ENCODE measurements at regions not wholly inside any gene's neighbourhood (a gene's known extent, or its start where the extent isn't known, plus 50 kb on each side); places are given as distances from the start of the nearest gene placed in this dataset.

DNA sequence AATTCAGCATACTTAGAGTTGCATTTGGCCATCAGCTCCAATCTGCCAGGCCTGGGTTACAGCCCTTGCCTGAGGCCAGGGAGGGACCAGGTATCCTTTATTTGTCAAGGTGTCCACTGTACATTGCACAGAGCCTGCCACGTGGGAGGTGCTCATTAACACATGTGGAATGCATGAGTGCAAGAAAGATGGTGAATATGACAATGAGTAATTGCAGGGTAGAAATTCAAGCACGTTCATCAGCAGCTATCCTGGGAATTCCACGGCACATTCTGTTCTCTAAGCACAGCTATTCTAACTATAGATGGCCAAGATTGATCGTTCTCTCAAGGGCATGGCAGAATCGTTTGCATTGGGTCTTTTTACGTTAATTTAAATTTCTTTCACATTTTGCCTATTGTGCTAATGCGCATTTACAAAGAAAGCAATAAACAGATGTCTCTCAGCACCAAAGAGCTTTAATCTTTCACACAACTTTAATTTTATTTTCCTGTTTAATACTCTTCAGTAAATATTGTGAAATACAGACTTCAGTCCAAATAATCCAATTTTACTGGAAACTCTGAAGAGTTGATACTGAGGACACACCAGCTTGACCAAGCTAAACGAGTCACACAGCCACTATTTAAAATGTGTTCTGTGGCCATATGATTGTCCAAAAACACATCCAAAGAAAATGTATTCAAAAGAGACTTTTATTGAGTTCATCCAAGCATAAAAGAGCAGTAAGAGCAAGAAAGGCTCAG lies 1025.7 kb upstream of the TMEM132C start:
- DNase-seq (no peak), FAIRE-seq (no peak)
- H3K4me3 ChIP-seq (ENCODE audit: low read length in 3 of 3): no peak overlapping the region
- intact Hi-C loops (cut with DNase I): no loop called here
- no peaks in the 10 kb centered on the region for H3K4me1 ChIP-seq (ENCODE audit: control insufficient read depth in 2 of 3, insufficient read depth in 2 of 3, low read depth in 1 of 3, low read length in 3 of 3)
- TF ChIP-seq, protein P1, sequence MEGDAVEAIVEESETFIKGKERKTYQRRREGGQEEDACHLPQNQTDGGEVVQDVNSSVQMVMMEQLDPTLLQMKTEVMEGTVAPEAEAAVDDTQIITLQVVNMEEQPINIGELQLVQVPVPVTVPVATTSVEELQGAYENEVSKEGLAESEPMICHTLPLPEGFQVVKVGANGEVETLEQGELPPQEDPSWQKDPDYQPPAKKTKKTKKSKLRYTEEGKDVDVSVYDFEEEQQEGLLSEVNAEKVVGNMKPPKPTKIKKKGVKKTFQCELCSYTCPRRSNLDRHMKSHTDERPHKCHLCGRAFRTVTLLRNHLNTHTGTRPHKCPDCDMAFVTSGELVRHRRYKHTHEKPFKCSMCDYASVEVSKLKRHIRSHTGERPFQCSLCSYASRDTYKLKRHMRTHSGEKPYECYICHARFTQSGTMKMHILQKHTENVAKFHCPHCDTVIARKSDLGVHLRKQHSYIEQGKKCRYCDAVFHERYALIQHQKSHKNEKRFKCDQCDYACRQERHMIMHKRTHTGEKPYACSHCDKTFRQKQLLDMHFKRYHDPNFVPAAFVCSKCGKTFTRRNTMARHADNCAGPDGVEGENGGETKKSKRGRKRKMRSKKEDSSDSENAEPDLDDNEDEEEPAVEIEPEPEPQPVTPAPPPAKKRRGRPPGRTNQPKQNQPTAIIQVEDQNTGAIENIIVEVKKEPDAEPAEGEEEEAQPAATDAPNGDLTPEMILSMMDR (IDR thresholded peaks at IDR 0.05; ENCODE audit: borderline replicate concordance, extremely low read depth, insufficient read depth): no peak
- no peaks in the 10 kb centered on the region for H3K27me3 ChIP-seq (ENCODE audit: control insufficient read depth, insufficient read depth, low read length)
- H3K27ac ChIP-seq (ENCODE audit: low read depth in 2 of 2, low read length in 2 of 2): no peak overlapping the region
- peaks cover 0 to 2% (median 0%) of the 10 kb centered on the region in 3 donors for H3K9me3 ChIP-seq (ENCODE audit: control insufficient read depth in 2 of 3, insufficient read depth in 1 of 3, low read length in 3 of 3)
- H3K36me3 ChIP-seq (ENCODE audit: control insufficient read depth in 2 of 3, insufficient read depth in 3 of 3, low read length in 3 of 3): no peaks in the 10 kb centered on the region
- no peak overlapping the region for H3K9ac ChIP-seq (ENCODE audit: low read length in 3 of 3)

DNA sequence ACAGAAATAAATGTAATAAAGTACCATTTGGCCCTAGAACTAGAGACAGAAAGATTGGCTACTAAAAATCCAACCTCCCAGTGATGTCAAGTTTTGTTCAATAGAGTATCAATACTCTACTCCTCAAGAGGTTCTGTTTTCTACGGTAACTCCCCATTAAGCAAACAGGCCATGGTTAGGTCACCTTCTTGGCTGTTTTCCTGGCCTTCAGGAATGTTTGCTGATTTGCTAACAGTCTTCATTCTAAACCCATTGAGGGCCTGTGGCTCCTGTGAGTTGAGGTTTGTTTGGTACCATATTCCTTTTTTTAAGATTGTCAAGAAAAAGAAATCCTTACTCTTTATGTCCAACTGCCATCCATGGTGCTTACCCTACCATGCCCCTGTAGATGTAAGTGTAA lies 1022.0 kb upstream of the TMEM132C start:
- H3K9ac ChIP-seq (ENCODE audit: low read length in 3 of 3): no peak overlapping the region
- H3K27ac ChIP-seq (ENCODE audit: low read depth in 2 of 2, low read length in 2 of 2): no peak overlapping the region
- TF ChIP-seq, protein P1 (IDR thresholded peaks at IDR 0.05; ENCODE audit: borderline replicate concordance, extremely low read depth, insufficient read depth): no peak
- intact Hi-C loops (cut with DNase I): no loop called here
- H3K36me3 ChIP-seq (ENCODE audit: control insufficient read depth in 2 of 3, insufficient read depth in 3 of 3, low read length in 3 of 3): no peaks in the 10 kb centered on the region
- FAIRE-seq (no peak), DNase-seq (no peak)
- no peaks in the 10 kb centered on the region for H3K9me3 ChIP-seq (ENCODE audit: control insufficient read depth in 2 of 3, insufficient read depth in 1 of 3, low read length in 3 of 3)
- no peak overlapping the region for H3K4me3 ChIP-seq (ENCODE audit: low read length in 3 of 3)
- no peaks in the 10 kb centered on the region for H3K4me1 ChIP-seq (ENCODE audit: control insufficient read depth in 2 of 3, insufficient read depth in 2 of 3, low read depth in 1 of 3, low read length in 3 of 3)
- H3K27me3 ChIP-seq (ENCODE audit: control insufficient read depth, insufficient read depth, low read length): no peaks in the 10 kb centered on the region

DNA sequence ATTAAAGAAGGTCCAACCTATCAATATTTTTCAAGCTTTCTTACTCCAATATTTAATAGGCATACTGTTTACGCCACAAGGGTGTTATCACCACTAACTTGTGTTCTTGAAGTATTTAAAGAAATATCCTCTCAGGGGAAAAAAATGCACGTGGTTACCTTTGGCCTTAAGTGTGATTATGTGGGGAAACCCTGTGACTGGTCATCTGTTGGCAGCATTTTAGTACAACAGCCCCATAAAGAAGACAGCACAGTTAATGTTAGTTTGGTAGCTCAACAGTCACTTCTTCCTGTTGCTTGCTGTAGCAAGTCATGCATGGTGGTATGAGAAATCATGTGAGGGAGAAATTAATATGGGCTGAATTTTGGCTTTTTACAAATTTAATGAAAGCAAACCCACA lies 1021.5 kb upstream of the TMEM132C start:
- TF ChIP-seq, protein P1 (IDR thresholded peaks at IDR 0.05; ENCODE audit: borderline replicate concordance, extremely low read depth, insufficient read depth): no peak
- no peaks in the 10 kb centered on the region for H3K36me3 ChIP-seq (ENCODE audit: control insufficient read depth in 2 of 3, insufficient read depth in 3 of 3, low read length in 3 of 3)
- H3K4me1 ChIP-seq (ENCODE audit: control insufficient read depth in 2 of 3, insufficient read depth in 2 of 3, low read depth in 1 of 3, low read length in 3 of 3): no peaks in the 10 kb centered on the region
- H3K27me3 ChIP-seq (ENCODE audit: control insufficient read depth, insufficient read depth, low read length): no peaks in the 10 kb centered on the region
- no peaks in the 10 kb centered on the region for H3K9me3 ChIP-seq (ENCODE audit: control insufficient read depth in 2 of 3, insufficient read depth in 1 of 3, low read length in 3 of 3)
- H3K9ac ChIP-seq (ENCODE audit: low read length in 3 of 3): no peak overlapping the region
- FAIRE-seq: no peak
- H3K4me3 ChIP-seq (ENCODE audit: low read length in 3 of 3): no peak overlapping the region
- no peak overlapping the region for H3K27ac ChIP-seq (ENCODE audit: low read depth in 2 of 2, low read length in 2 of 2)
- intact Hi-C loops (cut with DNase I): no loop called here
- DNase-seq: no peak

DNA sequence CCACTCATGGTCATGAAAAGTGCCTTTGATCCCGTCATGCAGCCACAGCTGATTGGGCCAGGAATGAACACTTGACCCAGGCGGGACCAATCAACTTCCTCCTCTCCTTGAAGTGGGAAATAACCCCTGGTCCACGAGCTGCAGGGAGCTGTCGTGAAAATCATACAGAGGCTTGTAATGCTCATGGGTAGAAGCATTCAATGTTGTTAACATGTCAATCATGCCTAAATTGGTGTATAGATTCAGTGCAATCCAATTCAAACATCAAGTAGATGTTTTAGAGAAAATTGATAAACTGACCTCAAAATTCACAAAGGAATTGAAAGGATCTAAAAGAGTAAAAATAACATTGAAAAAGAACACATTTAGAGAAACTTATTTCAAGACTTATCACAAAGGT lies 1019.0 kb upstream of the TMEM132C start:
- TF ChIP-seq, protein P1 (IDR thresholded peaks at IDR 0.05; ENCODE audit: borderline replicate concordance, extremely low read depth, insufficient read depth): no peak
- no peak overlapping the region for H3K9ac ChIP-seq (ENCODE audit: low read length in 3 of 3)
- no peak overlapping the region for H3K27ac ChIP-seq (ENCODE audit: low read depth in 2 of 2, low read length in 2 of 2)
- H3K4me3 ChIP-seq (ENCODE audit: low read length in 3 of 3): no peak overlapping the region
- intact Hi-C loops (cut with DNase I): no loop called here
- FAIRE-seq (no peak), DNase-seq (no peak)
- H3K4me1 ChIP-seq (ENCODE audit: control insufficient read depth in 2 of 3, insufficient read depth in 2 of 3, low read depth in 1 of 3, low read length in 3 of 3): no peaks in the 10 kb centered on the region
- no peaks in the 10 kb centered on the region for H3K36me3 ChIP-seq (ENCODE audit: control insufficient read depth in 2 of 3, insufficient read depth in 3 of 3, low read length in 3 of 3)
- H3K9me3 ChIP-seq (ENCODE audit: control insufficient read depth in 2 of 3, insufficient read depth in 1 of 3, low read length in 3 of 3): no peaks in the 10 kb centered on the region
- H3K27me3 ChIP-seq (ENCODE audit: control insufficient read depth, insufficient read depth, low read length): no peaks in the 10 kb centered on the region
